GM23338 (cell line): ENCODE measurements at regions not wholly inside any gene's neighbourhood (a gene's known extent, or its start where the extent isn't known, plus 50 kb on each side); places are given as distances from the start of the nearest gene placed in this dataset.

ENCODE experiments used
- ATAC-seq: fragments of 200-7000 bp; cut with Tn5 transposase; 3 replicates; pipeline ENCODE4 v1.9.1; 2020
- DNase-seq: peaks from one replicate; pipeline ENCODE4 v3.0.0-alpha.2; 2015; ENCODE audit warnings: low spot score
- H2AFZ ChIP-seq: fragments of 200-600 bp; sonication (generic); 2 replicates; pipeline ENCODE4 v1.8.0; 2016; ENCODE audit warnings: antibody characterized with exemption, mild to moderate bottlenecking, moderate library complexity
- H3F3A ChIP-seq: fragments of 200-600 bp; sonication (generic); replicated peaks from 2 replicates; pipeline ENCODE4 v1.8.0; 2017; ENCODE audit warnings: antibody characterized with exemption, mixed run types, low read depth
- H3K27ac ChIP-seq: fragments of 200-600 bp; sonication (generic); 2 replicates; pipeline ENCODE4 v1.6.1; 2016; ENCODE audit warnings: low read depth
- H3K27me3 ChIP-seq: fragments of 200-600 bp; sonication (generic); 2 replicates; pipeline ENCODE4 v1.8.0; 2016; ENCODE audit warnings: mild to moderate bottlenecking, mixed run types, moderate library complexity; ENCODE audit not compliant: insufficient read depth
- H3K36me3 ChIP-seq: fragments of 200-600 bp; sonication (generic); 2 replicates; pipeline ENCODE4 v1.8.0; 2016; ENCODE audit warnings: mild to moderate bottlenecking; ENCODE audit not compliant: insufficient read depth
- H3K4me1 ChIP-seq: fragments of 200-600 bp; sonication (generic); 2 replicates; pipeline ENCODE4 v1.8.0; 2016; ENCODE audit warnings: mild to moderate bottlenecking, moderate library complexity; ENCODE audit not compliant: insufficient read depth
- H3K4me2 ChIP-seq: fragments of 200-600 bp; sonication (generic); 2 replicates; pipeline ENCODE4 v1.7.1; 2017; ENCODE audit warnings: mixed run types
- H3K4me3 ChIP-seq: fragments of 200-600 bp; sonication (generic); 2 replicates; pipeline ENCODE4 v1.6.1; 2016; ENCODE audit warnings: mixed run types
- H3K79me2 ChIP-seq: fragments of 200-600 bp; sonication (generic); replicated peaks from 2 replicates; pipeline ENCODE4 v1.8.0; 2017; ENCODE audit warnings: mild to moderate bottlenecking; ENCODE audit not compliant: insufficient read depth
- H3K9me2 ChIP-seq: fragments of 200-600 bp; sonication (generic); 2 replicates; pipeline ENCODE4 v1.8.0; 2017; ENCODE audit not compliant: insufficient read depth
- H4K20me1 ChIP-seq: fragments of 200-600 bp; sonication (generic); replicated peaks from 2 replicates; pipeline ENCODE4 v1.8.0; 2017; ENCODE audit warnings: mild to moderate bottlenecking; ENCODE audit not compliant: insufficient read depth
- H3K27ac Mint-ChIP-seq: 2 replicates; pipeline ENCODE4 v1.8.0; 2020; ENCODE audit warnings: inconsistent platforms, mild to moderate bottlenecking, moderate library complexity, mixed read lengths
- H3K27me3 Mint-ChIP-seq: 3 replicates; pipeline ENCODE4 v1.8.0; 2022; ENCODE audit warnings: low read depth, mild to moderate bottlenecking, moderate library complexity, mixed read lengths, inconsistent platforms; ENCODE audit not compliant: insufficient read depth, poor library complexity
- H3K36me3 Mint-ChIP-seq: 3 replicates; pipeline ENCODE4 v1.8.0; 2021; ENCODE audit warnings: low read depth, mild to moderate bottlenecking, inconsistent platforms, moderate library complexity, mixed read lengths
- H3K4me1 Mint-ChIP-seq: 3 replicates; pipeline ENCODE4 v1.8.0; 2020; ENCODE audit warnings: mild to moderate bottlenecking, inconsistent platforms, mixed read lengths
- H3K4me3 Mint-ChIP-seq: 3 replicates; pipeline ENCODE4 v1.8.0; 2021; ENCODE audit warnings: moderate library complexity, mild to moderate bottlenecking, inconsistent platforms, mixed read lengths
- H3K9me3 Mint-ChIP-seq: 3 replicates; pipeline ENCODE4 v1.8.0; 2020; ENCODE audit warnings: moderate library complexity, mild to moderate bottlenecking, inconsistent platforms, mixed read lengths
- CREB1 ChIP-seq: fragments of 250-450 bp; sonication (Bioruptor Pico); IDR thresholded peaks from 2 replicates; pipeline ENCODE4 v1.5.0; 2020; ENCODE audit warnings: low read depth, mild to moderate bottlenecking, moderate library complexity
- EZH2phosphoT487 ChIP-seq: fragments of 200-600 bp; sonication (generic); IDR thresholded peaks from one replicate; pipeline ENCODE4 v1.8.1; 2018; ENCODE audit warnings: antibody characterized with exemption; ENCODE audit not compliant: unreplicated experiment
- JUNB ChIP-seq: IDR thresholded peaks from one replicate; pipeline ENCODE4 v1.6.1; 2016; ENCODE audit warnings: antibody characterized with exemption; ENCODE audit not compliant: unreplicated experiment
- NANOG ChIP-seq: IDR thresholded peaks from 2 replicates; pipeline ENCODE4 v1.6.1; 2016; ENCODE audit warnings: antibody characterized with exemption, borderline replicate concordance
- POLR2AphosphoS5 ChIP-seq: IDR thresholded peaks from 2 replicates; pipeline ENCODE4 v1.6.1; 2016; ENCODE audit warnings: antibody characterized with exemption, low read depth
- REST ChIP-seq: IDR thresholded peaks from one replicate; pipeline ENCODE4 v1.6.1; 2018; ENCODE audit warnings: antibody characterized with exemption; ENCODE audit not compliant: unreplicated experiment
- STAT1 ChIP-seq: IDR thresholded peaks from one replicate; pipeline ENCODE4 v1.6.1; 2016; ENCODE audit warnings: antibody characterized with exemption; ENCODE audit not compliant: unreplicated experiment
- ZNF114 ChIP-seq: fragments of 250-450 bp; sonication (Bioruptor Pico); IDR thresholded peaks from 2 replicates; pipeline ENCODE4 v1.5.0; 2020; ENCODE audit warnings: mild to moderate bottlenecking, moderate library complexity
- TF ChIP-seq, protein P1 (sequence below): fragments of 250-450 bp; sonication (Bioruptor Pico); IDR thresholded peaks from 2 replicates; pipeline ENCODE4 v1.5.0; 2020; ENCODE audit warnings: mild to moderate bottlenecking, moderate library complexity
- TF ChIP-seq, protein P2 (sequence below): IDR thresholded peaks from 2 replicates; pipeline ENCODE4 v1.6.1; 2016; ENCODE audit warnings: antibody characterized with exemption

DNA sequence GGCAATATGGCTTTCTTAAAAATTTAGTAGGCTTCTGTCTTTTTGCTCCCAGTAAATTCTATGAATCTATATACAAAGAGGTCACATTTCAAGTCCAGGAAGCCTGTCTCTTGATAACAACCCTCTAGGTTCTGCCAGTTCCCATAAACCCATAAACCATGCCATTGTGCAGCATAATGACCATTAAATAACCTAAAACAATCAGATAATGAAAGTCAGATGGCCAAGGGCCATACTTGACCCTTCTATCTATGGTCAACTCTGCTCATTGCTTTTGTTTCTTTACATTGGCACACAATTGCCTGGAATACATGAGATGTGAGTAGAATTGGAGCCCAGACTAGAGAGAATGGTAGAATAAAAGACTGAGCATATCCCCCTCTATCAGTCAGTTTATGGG, 305.4 kb upstream of the KIF2A start (continued):
- TF ChIP-seq, protein P1, sequence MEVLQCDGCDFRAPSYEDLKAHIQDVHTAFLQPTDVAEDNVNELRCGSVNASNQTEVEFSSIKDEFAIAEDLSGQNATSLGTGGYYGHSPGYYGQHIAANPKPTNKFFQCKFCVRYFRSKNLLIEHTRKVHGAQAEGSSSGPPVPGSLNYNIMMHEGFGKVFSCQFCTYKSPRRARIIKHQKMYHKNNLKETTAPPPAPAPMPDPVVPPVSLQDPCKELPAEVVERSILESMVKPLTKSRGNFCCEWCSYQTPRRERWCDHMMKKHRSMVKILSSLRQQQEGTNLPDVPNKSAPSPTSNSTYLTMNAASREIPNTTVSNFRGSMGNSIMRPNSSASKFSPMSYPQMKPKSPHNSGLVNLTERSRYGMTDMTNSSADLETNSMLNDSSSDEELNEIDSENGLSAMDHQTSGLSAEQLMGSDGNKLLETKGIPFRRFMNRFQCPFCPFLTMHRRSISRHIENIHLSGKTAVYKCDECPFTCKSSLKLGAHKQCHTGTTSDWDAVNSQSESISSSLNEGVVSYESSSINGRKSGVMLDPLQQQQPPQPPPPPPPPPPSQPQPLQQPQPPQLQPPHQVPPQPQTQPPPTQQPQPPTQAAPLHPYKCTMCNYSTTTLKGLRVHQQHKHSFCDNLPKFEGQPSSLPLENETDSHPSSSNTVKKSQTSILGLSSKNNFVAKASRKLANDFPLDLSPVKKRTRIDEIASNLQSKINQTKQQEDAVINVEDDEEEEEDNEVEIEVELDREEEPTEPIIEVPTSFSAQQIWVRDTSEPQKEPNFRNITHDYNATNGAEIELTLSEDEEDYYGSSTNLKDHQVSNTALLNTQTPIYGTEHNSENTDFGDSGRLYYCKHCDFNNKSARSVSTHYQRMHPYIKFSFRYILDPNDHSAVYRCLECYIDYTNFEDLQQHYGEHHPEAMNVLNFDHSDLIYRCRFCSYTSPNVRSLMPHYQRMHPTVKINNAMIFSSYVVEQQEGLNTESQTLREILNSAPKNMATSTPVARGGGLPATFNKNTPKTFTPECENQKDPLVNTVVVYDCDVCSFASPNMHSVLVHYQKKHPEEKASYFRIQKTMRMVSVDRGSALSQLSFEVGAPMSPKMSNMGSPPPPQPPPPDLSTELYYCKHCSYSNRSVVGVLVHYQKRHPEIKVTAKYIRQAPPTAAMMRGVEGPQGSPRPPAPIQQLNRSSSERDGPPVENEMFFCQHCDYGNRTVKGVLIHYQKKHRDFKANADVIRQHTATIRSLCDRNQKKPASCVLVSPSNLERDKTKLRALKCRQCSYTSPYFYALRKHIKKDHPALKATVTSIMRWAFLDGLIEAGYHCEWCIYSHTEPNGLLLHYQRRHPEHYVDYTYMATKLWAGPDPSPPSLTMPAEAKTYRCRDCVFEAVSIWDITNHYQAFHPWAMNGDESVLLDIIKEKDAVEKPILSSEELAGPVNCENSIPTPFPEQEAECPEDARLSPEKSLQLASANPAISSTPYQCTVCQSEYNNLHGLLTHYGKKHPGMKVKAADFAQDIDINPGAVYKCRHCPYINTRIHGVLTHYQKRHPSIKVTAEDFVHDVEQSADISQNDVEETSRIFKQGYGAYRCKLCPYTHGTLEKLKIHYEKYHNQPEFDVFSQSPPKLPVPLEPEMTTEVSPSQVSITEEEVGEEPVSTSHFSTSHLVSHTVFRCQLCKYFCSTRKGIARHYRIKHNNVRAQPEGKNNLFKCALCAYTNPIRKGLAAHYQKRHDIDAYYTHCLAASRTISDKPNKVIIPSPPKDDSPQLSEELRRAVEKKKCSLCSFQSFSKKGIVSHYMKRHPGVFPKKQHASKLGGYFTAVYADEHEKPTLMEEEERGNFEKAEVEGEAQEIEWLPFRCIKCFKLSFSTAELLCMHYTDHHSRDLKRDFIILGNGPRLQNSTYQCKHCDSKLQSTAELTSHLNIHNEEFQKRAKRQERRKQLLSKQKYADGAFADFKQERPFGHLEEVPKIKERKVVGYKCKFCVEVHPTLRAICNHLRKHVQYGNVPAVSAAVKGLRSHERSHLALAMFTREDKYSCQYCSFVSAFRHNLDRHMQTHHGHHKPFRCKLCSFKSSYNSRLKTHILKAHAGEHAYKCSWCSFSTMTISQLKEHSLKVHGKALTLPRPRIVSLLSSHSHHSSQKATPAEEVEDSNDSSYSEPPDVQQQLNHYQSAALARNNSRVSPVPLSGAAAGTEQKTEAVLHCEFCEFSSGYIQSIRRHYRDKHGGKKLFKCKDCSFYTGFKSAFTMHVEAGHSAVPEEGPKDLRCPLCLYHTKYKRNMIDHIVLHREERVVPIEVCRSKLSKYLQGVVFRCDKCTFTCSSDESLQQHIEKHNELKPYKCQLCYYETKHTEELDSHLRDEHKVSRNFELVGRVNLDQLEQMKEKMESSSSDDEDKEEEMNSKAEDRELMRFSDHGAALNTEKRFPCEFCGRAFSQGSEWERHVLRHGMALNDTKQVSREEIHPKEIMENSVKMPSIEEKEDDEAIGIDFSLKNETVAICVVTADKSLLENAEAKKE, result no peak

- no peaks in the 10 kb centered on the region for H4K20me1 ChIP-seq
- H3K4me1 ChIP-seq, result no peaks in the 10 kb centered on the region
- H3K4me2 ChIP-seq, result no peak overlapping the region
- H3K27me3 Mint-ChIP-seq, result no peaks in the 10 kb centered on the region
- no peak overlapping the region for H3K27ac ChIP-seq
- no peaks in the 10 kb centered on the region for H3F3A ChIP-seq
- no peaks in the 10 kb centered on the region for H3K36me3 ChIP-seq
- H3K4me1 Mint-ChIP-seq, result no peaks in the 10 kb centered on the region
- no peak for ATAC-seq
- no peaks in the 10 kb centered on the region for H3K27me3 ChIP-seq
- H3K4me3 Mint-ChIP-seq, result no peak overlapping the region
- no peak overlapping the region for H3K27ac Mint-ChIP-seq
- H3K9me3 Mint-ChIP-seq, result no peaks in the 10 kb centered on the region; the same call in 2 of the 3 replicates
- H3K4me3 ChIP-seq, result no peak overlapping the region
- H3K9me2 ChIP-seq, result peaks cover 17% of the 10 kb centered on the region
- H2AFZ ChIP-seq, result no peak overlapping the region
- DNase-seq, result no peak
- H3K36me3 Mint-ChIP-seq, result no peaks in the 10 kb centered on the region
- H3K79me2 ChIP-seq, result no peaks in the 10 kb centered on the region
- TF ChIP-seq EZH2phosphoT487 (no peak), NANOG (no peak), ZNF114 (CRISPR knock-in tag) (no peak), CREB1 (no peak), JUNB (no peak), REST (no peak), POLR2AphosphoS5 (no peak), STAT1 (no peak)
- TF ChIP-seq, protein P2, sequence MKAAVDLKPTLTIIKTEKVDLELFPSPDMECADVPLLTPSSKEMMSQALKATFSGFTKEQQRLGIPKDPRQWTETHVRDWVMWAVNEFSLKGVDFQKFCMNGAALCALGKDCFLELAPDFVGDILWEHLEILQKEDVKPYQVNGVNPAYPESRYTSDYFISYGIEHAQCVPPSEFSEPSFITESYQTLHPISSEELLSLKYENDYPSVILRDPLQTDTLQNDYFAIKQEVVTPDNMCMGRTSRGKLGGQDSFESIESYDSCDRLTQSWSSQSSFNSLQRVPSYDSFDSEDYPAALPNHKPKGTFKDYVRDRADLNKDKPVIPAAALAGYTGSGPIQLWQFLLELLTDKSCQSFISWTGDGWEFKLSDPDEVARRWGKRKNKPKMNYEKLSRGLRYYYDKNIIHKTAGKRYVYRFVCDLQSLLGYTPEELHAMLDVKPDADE, result no peak
Measured at GRCh38 chr5:62001640-62002039, 304.4 kb upstream of the KIF2A start.
